Heart left ventricle (tissue), 13 donors: ENCODE measurements at regions not wholly inside any gene's neighbourhood (a gene's known extent, or its start where the extent isn't known, plus 50 kb on each side); places are given as distances from the start of the nearest gene placed in this dataset.

Experiments used
- CTCF ChIP-seq, 12 donors: fragments of 200-600 bp; sonication (generic) in 4 of 12; IDR thresholded peaks; one replicate each; pipeline versions ENCODE4 v1.5.0 to v1.8.0; 2018 to 2022; ENCODE audit warnings: antibody characterized with exemption in 12 of 12, mild to moderate bottlenecking in 5 of 12
- POLR2A ChIP-seq, 2 donors: fragments of 450-650 bp; IDR thresholded peaks; one replicate each; pipeline ENCODE4 v1.6.1; 2017; ENCODE audit warnings: antibody characterized with exemption in 2 of 2, mild to moderate bottlenecking in 2 of 2, moderate library complexity in 2 of 2
- donor health status: ischemic (EF 13 %, LVEDD 7.1; RV severe dilation, severe dysfunction).
- donor health status: DM: no; HTN: yes; CAD: no.
- donor health status: DM: no; HTN: no; CAD: no.
- donor health status: ischemic (EF 25% LVEDD 6.9; RV normal size, moderate dysfunction).
- donor health status: ischemic (EF 25% LVEDD 5.7; RV mildly dilated, moderate dysfunction).
- donor health status: ischemic (EF 35%, LVEDD 5.7; RV mildly dilated, moderate dysfunction).
- donor health status: nonischemic (EF 11% LVEDD 7.7; RV severe dilation, severe dysfunction).
- donor health status: DM: yes; HTN: yes; CAD: no.
- donor health status: PGD.
- donor health status: ischemic (EF 29% LVEDD 5.4; RV normal size, mild dysfunction).
- donor health status: nonischemic (EF 23%, LVEDD 6.1; RV moderate dilation, normal function).

- TF ChIP-seq POLR2A (IDR thresholded peaks at IDR 0.05), result no peak
- TF ChIP-seq CTCF (IDR thresholded peaks at IDR 0.05), result no peak
These were observed 151.8 kb downstream of the GMNC start for GRCh38 chr3:190710723-190711122.
